ENCODE measurements at regions not wholly inside any gene's neighbourhood (a gene's known extent, or its start where the extent isn't known, plus 50 kb on each side); places are given as distances from the start of the nearest gene placed in this dataset.

DNA sequence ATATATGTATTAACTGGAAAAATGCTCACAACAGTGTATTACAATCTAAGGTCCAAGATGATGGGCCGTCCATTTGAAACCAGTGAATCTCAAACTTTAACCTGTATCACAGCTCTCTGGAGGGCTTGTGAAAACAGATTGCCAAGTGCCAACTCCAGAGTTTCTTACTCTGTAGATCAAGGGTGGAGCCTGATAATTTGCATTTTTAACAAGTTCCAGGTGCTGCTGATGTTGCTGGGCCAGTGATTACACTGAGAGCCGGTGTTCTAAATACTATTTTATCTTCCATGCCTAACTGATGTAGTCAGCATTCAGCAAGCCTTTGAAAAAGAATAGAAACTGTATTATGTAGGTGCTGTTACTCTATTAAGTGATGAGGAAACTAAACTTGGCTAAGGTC, 269.9 kb upstream of the FERD3L start:
- H2AK5ac ChIP-seq (ENCODE audit: insufficient read length, low read length), result no peak overlapping the region
- no peaks in the 10 kb centered on the region for H3K23me2 ChIP-seq (ENCODE audit: insufficient read length, low read depth, low read length, poor library complexity, severe bottlenecking)
- no peak overlapping the region for H4K91ac ChIP-seq (ENCODE audit: insufficient read length, low read depth, low read length)
- H3K14ac ChIP-seq (ENCODE audit: insufficient read depth, low read length), result no peak overlapping the region
- H3K27me3 ChIP-seq (ENCODE audit: insufficient read depth, low read length), result no peaks in the 10 kb centered on the region
- no peak overlapping the region for H2BK12ac ChIP-seq (ENCODE audit: insufficient read length, low read depth, low read length)
- no peak overlapping the region for H3T11ph ChIP-seq (ENCODE audit: low read length)
- no peak overlapping the region for H3K4me2 ChIP-seq (ENCODE audit: insufficient read depth, insufficient read length, low read length)
- no peak overlapping the region for H3K18ac ChIP-seq (ENCODE audit: insufficient read length, low read depth, low read length)
- H4K8ac ChIP-seq (replicated peaks; ENCODE audit: insufficient read length, low read depth, low read length), result no peak overlapping the region
- H3K27me3 Mint-ChIP-seq (ENCODE audit: low read depth), result no peaks in the 10 kb centered on the region
- no peak overlapping the region for H2BK5ac ChIP-seq (ENCODE audit: insufficient read length, low read length)
- TF ChIP-seq CTCF (conservative IDR thresholded peaks at IDR 0.05), result no peak
- H3K4me1 ChIP-seq (ENCODE audit: insufficient read depth, low read length), result no peaks in the 10 kb centered on the region; the same call in 1 of the 2 replicates
- no peak overlapping the region for H2BK15ac ChIP-seq (ENCODE audit: low read depth, low read length)
- no peaks in the 10 kb centered on the region for H3K36me3 Mint-ChIP-seq (ENCODE audit: insufficient read depth in 1 of 3, low read depth in 3 of 3)
- H3K9me3 ChIP-seq (ENCODE audit: control insufficient read depth, low read depth, low read length), result no peaks in the 10 kb centered on the region
- no CpG with 5 or more reads among the region's 2 CpGs for WGBS (ENCODE audit: extremely low coverage, insufficient read length, low lambda C conversion rate)
- H3K4ac ChIP-seq (ENCODE audit: low read depth, low read length), result no peak overlapping the region
- H3K9ac ChIP-seq (ENCODE audit: extremely low read depth, insufficient read length, low read length), result no peak overlapping the region
- H3K27ac Mint-ChIP-seq, result no peak overlapping the region
- H3K23ac ChIP-seq (ENCODE audit: insufficient read length, low read depth, low read length), result no peak overlapping the region
- H3K79me1 ChIP-seq (ENCODE audit: insufficient read depth, low read depth, low read length, poor library complexity, severe bottlenecking), result no peaks in the 10 kb centered on the region
- H3K4me3 Mint-ChIP-seq, result no peak overlapping the region
- no peaks in the 10 kb centered on the region for H3K9me3 Mint-ChIP-seq
- H2AFZ ChIP-seq (ENCODE audit: low read length), result no peak overlapping the region
- H2BK120ac ChIP-seq (ENCODE audit: low read depth, low read length, poor library complexity, severe bottlenecking), result no peak overlapping the region
- no peak overlapping the region for H2BK20ac ChIP-seq (ENCODE audit: low read depth, low read length, poor library complexity, severe bottlenecking)
- DNase-seq, result no peak
- no peak overlapping the region for H3K27ac ChIP-seq (ENCODE audit: insufficient read length, low read depth, low read length)
- no peak overlapping the region for H4K5ac ChIP-seq (ENCODE audit: insufficient read length, low read depth, low read length)
- peaks cover 30 to 32% of the 10 kb centered on the region in 2 experiments for H3K4me1 Mint-ChIP-seq
- no peaks in the 10 kb centered on the region for H3K79me2 ChIP-seq (ENCODE audit: insufficient read depth, low read length)
- H3K56ac ChIP-seq (ENCODE audit: insufficient read length, low read depth, low read length), result no peak overlapping the region
- no peaks in the 10 kb centered on the region for H4K20me1 ChIP-seq (ENCODE audit: control insufficient read depth, insufficient read depth, insufficient read length)
